HEK293 (cell line): ENCODE measurements at regions not wholly inside any gene's neighbourhood (a gene's known extent, or its start where the extent isn't known, plus 50 kb on each side); places are given as distances from the start of the nearest gene placed in this dataset.

Experiments used
- CTCF ChIA-PET: fragments of 350-600 bp; formaldehyde crosslinking; extraction: SDS; loops from one replicate; lab custom pipeline; 2021; ENCODE audit warnings: antibody characterized with exemption; lab: Yijun Ruan, JAX
- POLR2A ChIA-PET: fragments of 300-600 bp; formaldehyde crosslinking; extraction: SDS; loops from one replicate; lab custom pipeline; 2020; ENCODE audit warnings: antibody characterized with exemption, inconsistent platforms; lab: Yijun Ruan, JAX
- H3K27ac ChIP-seq: fragments of 200-500 bp; sonication (Bioruptor generic); 2 replicates; pipeline ENCODE4 v1.5.1; 2014; ENCODE audit warnings: low read depth, low read length, control low read depth, inconsistent platforms; ENCODE audit errors: extremely low read depth
- H3K36me3 ChIP-seq, 2 experiments: fragments of 200-500 bp in 1 of 2; sonication (Bioruptor generic) in 1 of 2; 1 replicate in 1 of 2; 2 replicates in 1 of 2; pipeline ENCODE4 v1.5.1; 2014 to 2017; ENCODE audit warnings: inconsistent platforms in 2 of 2, low read length in 2 of 2; ENCODE audit not compliant: control insufficient read depth in 2 of 2, insufficient read depth in 1 of 2
- H3K4me1 ChIP-seq: fragments of 200-500 bp; sonication (Bioruptor generic); 2 replicates; pipeline ENCODE4 v1.5.1; 2014; ENCODE audit warnings: mild to moderate bottlenecking, low read length, inconsistent platforms; ENCODE audit not compliant: control insufficient read depth, insufficient read depth
- H3K4me3 ChIP-seq: 2 replicates; pipeline ENCODE4 v1.5.1; 2011; ENCODE audit warnings: low read depth, mild to moderate bottlenecking, control low read depth, low read length, moderate library complexity
- H3K9me3 ChIP-seq: fragments of 200-500 bp; sonication (Bioruptor generic); 2 replicates; pipeline ENCODE4 v1.5.1; 2014; ENCODE audit warnings: low read depth, low read length, inconsistent platforms; ENCODE audit not compliant: control insufficient read depth, insufficient read depth
- MEIS1 ChIP-seq: sonication (generic); formaldehyde crosslinking; IDR thresholded peaks from 2 replicates; pipeline ENCODE4 v1.8.1; 2022; ENCODE audit warnings: missing genetic modification reagents, mild to moderate bottlenecking, borderline replicate concordance
- ZBTB17 ChIP-seq: fragments of 450-650 bp; formaldehyde crosslinking; IDR thresholded peaks from 2 replicates; pipeline ENCODE4 v1.5.1; 2016; ENCODE audit warnings: missing biosample characterization, missing genetic modification characterization
- ZFP69B ChIP-seq: fragments of 450-650 bp; formaldehyde crosslinking; IDR thresholded peaks from 2 replicates; pipeline ENCODE4 v1.5.1; 2016; ENCODE audit warnings: missing biosample characterization, missing genetic modification characterization
- ZIC2 ChIP-seq: fragments of 450-650 bp; formaldehyde crosslinking; IDR thresholded peaks from 2 replicates; pipeline ENCODE4 v1.5.1; 2016; ENCODE audit warnings: missing biosample characterization, missing genetic modification characterization
- ZNF112 ChIP-seq: fragments of 450-650 bp; formaldehyde crosslinking; IDR thresholded peaks from 2 replicates; pipeline ENCODE4 v1.5.0; 2017; ENCODE audit warnings: missing biosample characterization, missing genetic modification characterization
- ZNF132 ChIP-seq: fragments of 450-650 bp; formaldehyde crosslinking; IDR thresholded peaks from 2 replicates; pipeline ENCODE4 v1.5.1; 2017; ENCODE audit warnings: missing biosample characterization, missing genetic modification characterization, borderline replicate concordance
- ZNF221 ChIP-seq: fragments of 450-650 bp; formaldehyde crosslinking; IDR thresholded peaks from 2 replicates; pipeline ENCODE4 v1.5.1; 2017; ENCODE audit warnings: missing biosample characterization, missing genetic modification characterization, borderline replicate concordance
- ZNF600 ChIP-seq: fragments of 450-650 bp; formaldehyde crosslinking; IDR thresholded peaks from 2 replicates; pipeline ENCODE4 v1.5.1; 2016; ENCODE audit warnings: missing biosample characterization, missing genetic modification characterization
- ZNF639 ChIP-seq: fragments of 450-650 bp; formaldehyde crosslinking; IDR thresholded peaks from 2 replicates; pipeline ENCODE4 v1.5.1; 2016; ENCODE audit warnings: missing biosample characterization, missing genetic modification characterization
- ZNF654 ChIP-seq: fragments of 450-650 bp; formaldehyde crosslinking; IDR thresholded peaks from 2 replicates; pipeline ENCODE4 v1.5.1; 2016; ENCODE audit warnings: low read depth, missing biosample characterization, missing genetic modification characterization
- TF ChIP-seq, protein P1 (sequence below): fragments of 450-650 bp; formaldehyde crosslinking; IDR thresholded peaks from 2 replicates; pipeline ENCODE4 v1.5.1; 2016; ENCODE audit warnings: missing biosample characterization, missing genetic modification characterization
- TF ChIP-seq, protein P2 (sequence below): fragments of 450-650 bp; formaldehyde crosslinking; IDR thresholded peaks from 2 replicates; pipeline ENCODE4 v1.5.1; 2017; ENCODE audit warnings: missing biosample characterization, missing genetic modification characterization

DNA sequence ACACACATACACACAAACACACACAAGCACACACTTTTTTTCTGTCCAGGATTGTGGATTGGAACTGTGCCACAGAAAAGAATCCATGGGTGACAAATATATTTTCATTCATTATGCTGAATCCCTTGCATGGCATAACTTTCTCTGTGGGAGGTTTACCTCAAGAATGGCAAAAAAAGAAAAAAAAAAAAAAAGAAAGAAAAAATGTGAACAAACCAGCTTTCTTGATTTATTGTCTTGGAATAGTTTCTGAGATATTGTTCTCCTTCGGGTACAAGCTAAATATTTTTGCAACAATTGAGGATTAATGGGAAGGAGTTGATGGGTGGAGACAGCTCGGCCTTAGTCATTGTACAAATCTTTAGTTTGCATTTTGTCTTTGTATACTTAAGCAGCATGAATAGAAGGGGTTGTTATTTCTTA, 153.1 kb downstream of the GMNC start:
- POLR2A ChIA-PET, result no interaction called here
- Histone ChIP-seq H3K4me3 (no peak overlapping the region), H3K4me1 (no peaks in the 10 kb centered on the region), H3K36me3 (no peaks in the 10 kb centered on the region), H3K9me3 (no peaks in the 10 kb centered on the region), H3K27ac (no peak overlapping the region)
- CTCF ChIA-PET, result interaction anchor here (0.7 to 1.5 kb wide), 5 partner anchors 9 to 624 kb away, joined by 3 to 4 read pairs (median 3); no protein-coding TSS in a partner anchor
- TF ChIP-seq ZNF600 (tag by site-specific recombination) (no peak), ZNF112 (no peak), ZNF639 (tag by site-specific recombination) (no peak), MEIS1 (no peak), ZNF654 (tag by site-specific recombination) (no peak), ZBTB17 (tag by site-specific recombination) (no peak), ZIC2 (tag by site-specific recombination) (no peak), ZFP69B (tag by site-specific recombination) (no peak), ZNF132 (tag by site-specific recombination) (no peak), ZNF221 (tag by site-specific recombination) (no peak)
- TF ChIP-seq, protein P1, sequence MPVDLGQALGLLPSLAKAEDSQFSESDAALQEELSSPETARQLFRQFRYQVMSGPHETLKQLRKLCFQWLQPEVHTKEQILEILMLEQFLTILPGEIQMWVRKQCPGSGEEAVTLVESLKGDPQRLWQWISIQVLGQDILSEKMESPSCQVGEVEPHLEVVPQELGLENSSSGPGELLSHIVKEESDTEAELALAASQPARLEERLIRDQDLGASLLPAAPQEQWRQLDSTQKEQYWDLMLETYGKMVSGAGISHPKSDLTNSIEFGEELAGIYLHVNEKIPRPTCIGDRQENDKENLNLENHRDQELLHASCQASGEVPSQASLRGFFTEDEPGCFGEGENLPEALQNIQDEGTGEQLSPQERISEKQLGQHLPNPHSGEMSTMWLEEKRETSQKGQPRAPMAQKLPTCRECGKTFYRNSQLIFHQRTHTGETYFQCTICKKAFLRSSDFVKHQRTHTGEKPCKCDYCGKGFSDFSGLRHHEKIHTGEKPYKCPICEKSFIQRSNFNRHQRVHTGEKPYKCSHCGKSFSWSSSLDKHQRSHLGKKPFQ, result no peak
- TF ChIP-seq, protein P2, sequence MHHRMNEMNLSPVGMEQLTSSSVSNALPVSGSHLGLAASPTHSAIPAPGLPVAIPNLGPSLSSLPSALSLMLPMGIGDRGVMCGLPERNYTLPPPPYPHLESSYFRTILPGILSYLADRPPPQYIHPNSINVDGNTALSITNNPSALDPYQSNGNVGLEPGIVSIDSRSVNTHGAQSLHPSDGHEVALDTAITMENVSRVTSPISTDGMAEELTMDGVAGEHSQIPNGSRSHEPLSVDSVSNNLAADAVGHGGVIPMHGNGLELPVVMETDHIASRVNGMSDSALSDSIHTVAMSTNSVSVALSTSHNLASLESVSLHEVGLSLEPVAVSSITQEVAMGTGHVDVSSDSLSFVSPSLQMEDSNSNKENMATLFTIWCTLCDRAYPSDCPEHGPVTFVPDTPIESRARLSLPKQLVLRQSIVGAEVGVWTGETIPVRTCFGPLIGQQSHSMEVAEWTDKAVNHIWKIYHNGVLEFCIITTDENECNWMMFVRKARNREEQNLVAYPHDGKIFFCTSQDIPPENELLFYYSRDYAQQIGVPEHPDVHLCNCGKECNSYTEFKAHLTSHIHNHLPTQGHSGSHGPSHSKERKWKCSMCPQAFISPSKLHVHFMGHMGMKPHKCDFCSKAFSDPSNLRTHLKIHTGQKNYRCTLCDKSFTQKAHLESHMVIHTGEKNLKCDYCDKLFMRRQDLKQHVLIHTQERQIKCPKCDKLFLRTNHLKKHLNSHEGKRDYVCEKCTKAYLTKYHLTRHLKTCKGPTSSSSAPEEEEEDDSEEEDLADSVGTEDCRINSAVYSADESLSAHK (tag by site-specific recombination), result no peak
